Spleen (tissue), 11 donors: ENCODE measurements at regions not wholly inside any gene's neighbourhood (a gene's known extent, or its start where the extent isn't known, plus 50 kb on each side); places are given as distances from the start of the nearest gene placed in this dataset.

Experiments
- DNase-seq: peaks from one replicate; pipeline ENCODE4 v3.0.0-alpha.2; 2020
- H3K27ac ChIP-seq, 8 donors: fragments of 200-600 bp; sonication (generic) in 7 of 8; 1 replicate in 4 of 8; 2 replicates in 4 of 8; pipeline versions ENCODE4 v1.5.0 to v1.8.0; 2016 to 2021; ENCODE audit warnings: inconsistent platforms in 4 of 8, mild to moderate bottlenecking in 4 of 8, moderate library complexity in 1 of 8
- H3K27me3 ChIP-seq, 7 donors: fragments of 200-600 bp; sonication (generic) in 6 of 7; replicated peaks in 1 of 7; 1 replicate in 4 of 7; 2 replicates in 3 of 7; pipeline versions ENCODE4 v1.5.0 to v1.8.0; 2016 to 2021; ENCODE audit warnings: inconsistent platforms in 3 of 7, mild to moderate bottlenecking in 1 of 7
- H3K36me3 ChIP-seq, 6 donors: fragments of 200-600 bp; sonication (generic) in 5 of 6; 1 replicate in 4 of 6; 2 replicates in 2 of 6; pipeline versions ENCODE4 v1.5.0 to v1.8.0; 2016 to 2021; ENCODE audit warnings: inconsistent platforms in 2 of 6
- H3K4me1 ChIP-seq, 6 donors: fragments of 200-600 bp; sonication (generic) in 5 of 6; 1 replicate in 3 of 6; 2 replicates in 3 of 6; pipeline versions ENCODE4 v1.5.0 to v1.8.0; 2016 to 2021; ENCODE audit warnings: inconsistent platforms in 3 of 6
- H3K4me3 ChIP-seq, 8 donors: fragments of 200-600 bp; sonication (generic) in 7 of 8; 1 replicate in 4 of 8; 2 replicates in 4 of 8; pipeline versions ENCODE4 v1.5.0 to v1.8.0; 2016 to 2021; ENCODE audit warnings: inconsistent platforms in 4 of 8, mild to moderate bottlenecking in 4 of 8, moderate library complexity in 2 of 8
- H3K9me3 ChIP-seq, 8 donors: fragments of 200-600 bp; sonication (generic) in 7 of 8; 1 replicate in 4 of 8; 2 replicates in 4 of 8; pipeline versions ENCODE4 v1.5.0 to v1.8.0; 2016 to 2021; ENCODE audit warnings: inconsistent platforms in 4 of 8
- POLR2A ChIP-seq, 3 donors: fragments of 450-650 bp; IDR thresholded peaks; one replicate each; pipeline ENCODE4 v1.5.1; 2017; ENCODE audit warnings: antibody characterized with exemption in 3 of 3, mild to moderate bottlenecking in 1 of 3
- POLR2AphosphoS5 ChIP-seq, 3 donors: sonication (generic); formaldehyde crosslinking; IDR thresholded peaks; one replicate each; pipeline ENCODE4 v1.5.1; 2017; ENCODE audit warnings: antibody characterized with exemption in 3 of 3
- WGBS, 5 donors: extraction: QIAGEN DNeasy Blood & Tissue Kit in 3 of 5; methylation state at CpG; one replicate each; pipeline versions ENCODE4 v1.1.5 to v1.1.7; 2013 to 2018; 5-methylcytosine and 5-hydroxymethylcytosine counted together
- intact Hi-C: fragments of 100-400 bp; cut with DNase I; formaldehyde crosslinking; loops from one replicate; pipeline ENCODE4 v1.15.0; 2023; ENCODE audit warnings: low total_unique reads
- TF ChIP-seq, protein P1 (sequence below), 11 experiments: fragments of 200-600 bp in 7 of 11; fragments of 450-650 bp in 4 of 11; sonication (generic) in 4 of 11; IDR thresholded peaks in 8 of 11; conservative IDR thresholded peaks in 3 of 11; 1 replicate in 7 of 11; 2 replicates in 4 of 11; pipeline versions ENCODE4 v1.4.0 to v1.8.0; 2016 to 2021; ENCODE audit warnings: antibody characterized with exemption in 11 of 11, inconsistent platforms in 4 of 11, mild to moderate bottlenecking in 1 of 11
- donor health status: healthy with polysubstance abuse.
- donor health status: DM: no; HTN: no; CAD: no; lungs with moderate emphysema.
- donor health status: DM: no; HTN: no; CAD: no.
- donor health status: Bipolar disorder and iron deficiency.
- donor health status: healthy.
- donor health status: DM: no; HTN: no; CAD: no.
- donor health status: DM: yes; HTN: yes; CAD: no.

DNA sequence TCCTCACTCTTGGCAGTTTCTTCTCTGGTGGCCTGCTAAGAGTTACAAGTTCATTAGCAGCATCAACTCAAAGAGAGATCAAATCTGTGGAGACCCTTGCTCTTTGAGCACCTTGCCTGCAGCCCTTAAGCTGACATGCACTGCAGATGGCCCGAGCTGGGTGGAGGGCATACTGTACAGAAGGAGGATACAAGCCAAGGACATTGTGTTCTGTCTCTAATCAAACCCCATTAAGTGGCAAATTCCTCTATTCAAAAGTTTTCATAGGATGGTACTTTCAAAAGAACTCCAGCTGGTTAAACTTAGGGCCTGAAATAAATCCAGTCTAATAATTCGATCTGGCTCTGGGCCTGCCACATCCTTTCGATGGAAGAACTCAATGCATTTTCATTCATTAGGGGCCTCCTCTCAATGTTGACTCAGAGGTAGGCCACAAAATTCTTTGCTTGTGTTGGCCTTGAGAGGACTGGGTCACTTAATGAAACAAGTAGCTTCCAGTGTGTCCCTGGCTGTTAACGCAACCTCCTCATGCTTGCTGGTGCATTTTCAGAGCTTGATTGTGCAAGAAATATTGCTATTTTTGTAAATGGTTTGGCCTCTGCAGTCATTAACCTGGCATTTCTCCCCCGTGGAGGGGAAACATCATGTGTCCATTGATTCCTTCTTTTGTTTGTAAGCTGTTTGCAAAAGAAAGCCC lies 318.2 kb downstream of the NUAK1 start:
- Histone ChIP-seq H3K4me3 (no peak overlapping the region), H3K27me3 (peaks cover 0 to 6% (median 0%) of the 10 kb centered on the region in 7 donors), H3K36me3 (no peaks in the 10 kb centered on the region), H3K27ac (peak overlapping the region in 1 of 8 donors; percentile 9), H3K9me3 (no peaks in the 10 kb centered on the region), H3K4me1 (peaks cover 0 to 16% (median 7%) of the 10 kb centered on the region in 6 donors)
- 43 to 66% (median 55%) methylated on average over 5 of the region's 5 CpGs for WGBS, 5 donors
- intact Hi-C loops: no loop called here
- no peak for DNase-seq
- TF ChIP-seq POLR2A (IDR thresholded peaks at IDR 0.05) (no peak), POLR2AphosphoS5 (IDR thresholded peaks at IDR 0.05) (no peak)
- TF ChIP-seq, protein P1, sequence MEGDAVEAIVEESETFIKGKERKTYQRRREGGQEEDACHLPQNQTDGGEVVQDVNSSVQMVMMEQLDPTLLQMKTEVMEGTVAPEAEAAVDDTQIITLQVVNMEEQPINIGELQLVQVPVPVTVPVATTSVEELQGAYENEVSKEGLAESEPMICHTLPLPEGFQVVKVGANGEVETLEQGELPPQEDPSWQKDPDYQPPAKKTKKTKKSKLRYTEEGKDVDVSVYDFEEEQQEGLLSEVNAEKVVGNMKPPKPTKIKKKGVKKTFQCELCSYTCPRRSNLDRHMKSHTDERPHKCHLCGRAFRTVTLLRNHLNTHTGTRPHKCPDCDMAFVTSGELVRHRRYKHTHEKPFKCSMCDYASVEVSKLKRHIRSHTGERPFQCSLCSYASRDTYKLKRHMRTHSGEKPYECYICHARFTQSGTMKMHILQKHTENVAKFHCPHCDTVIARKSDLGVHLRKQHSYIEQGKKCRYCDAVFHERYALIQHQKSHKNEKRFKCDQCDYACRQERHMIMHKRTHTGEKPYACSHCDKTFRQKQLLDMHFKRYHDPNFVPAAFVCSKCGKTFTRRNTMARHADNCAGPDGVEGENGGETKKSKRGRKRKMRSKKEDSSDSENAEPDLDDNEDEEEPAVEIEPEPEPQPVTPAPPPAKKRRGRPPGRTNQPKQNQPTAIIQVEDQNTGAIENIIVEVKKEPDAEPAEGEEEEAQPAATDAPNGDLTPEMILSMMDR (IDR thresholded peaks at IDR 0.05 in 8 of 11, conservative IDR thresholded peaks at IDR 0.05 in 3 of 11): no peak

DNA sequence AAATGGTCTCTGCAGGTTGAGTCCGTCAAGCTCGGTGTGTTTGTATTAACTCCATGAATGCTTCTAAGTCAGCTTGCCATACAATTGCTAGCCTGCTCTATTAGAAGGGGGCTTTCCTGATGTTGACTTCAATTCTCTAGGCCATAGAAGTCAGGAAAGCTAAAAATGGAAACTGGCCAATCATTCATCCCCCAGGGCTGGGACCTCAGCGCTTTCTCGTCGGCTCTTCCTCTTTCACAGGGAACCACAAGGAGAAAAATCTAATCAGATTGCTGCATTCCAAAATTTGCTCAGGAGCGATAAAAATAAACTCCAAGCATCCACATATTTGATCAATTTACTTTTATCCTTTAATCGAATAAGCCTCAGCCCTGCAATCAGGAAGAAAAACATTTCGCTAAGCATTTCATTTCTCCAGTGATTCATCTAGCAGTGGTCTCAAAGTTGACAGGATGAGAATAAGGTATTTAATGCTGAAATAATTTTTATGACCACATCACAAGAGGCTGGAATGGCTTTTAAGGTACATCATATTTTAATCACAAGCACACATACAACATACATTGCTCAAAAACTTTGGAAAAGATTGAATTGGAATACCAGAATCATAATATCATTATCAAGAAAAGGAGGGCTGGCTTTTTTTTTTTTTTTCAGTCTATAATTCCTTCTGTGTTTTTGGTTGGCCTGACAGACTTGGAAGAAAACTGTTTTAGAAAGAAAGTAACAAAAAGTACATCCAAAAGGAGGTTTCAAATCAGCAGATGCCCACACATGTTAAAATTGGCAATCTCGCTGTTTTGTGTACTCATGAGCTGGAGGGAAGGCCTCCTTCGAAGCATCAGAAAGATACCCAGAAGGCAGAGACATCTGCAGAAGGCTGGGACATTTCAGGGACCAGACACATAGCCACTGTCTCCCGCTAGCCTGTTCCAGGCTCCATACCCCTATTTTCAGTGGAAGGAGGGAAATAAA lies 316.3 kb downstream of the NUAK1 start:
- no peak for DNase-seq
- intact Hi-C loops: no loop called here
- Histone ChIP-seq H3K4me1 (peaks cover 0 to 16% (median 7%) of the 10 kb centered on the region in 6 donors), H3K27ac (no peak overlapping the region), H3K9me3 (peaks cover 0 to 6% (median 0%) of the 10 kb centered on the region in 8 donors), H3K36me3 (no peaks in the 10 kb centered on the region), H3K4me3 (no peak overlapping the region), H3K27me3 (peaks cover 0 to 6% (median 0%) of the 10 kb centered on the region in 7 donors)
- TF ChIP-seq, protein P1 (IDR thresholded peaks at IDR 0.05 in 8 of 11, conservative IDR thresholded peaks at IDR 0.05 in 3 of 11): no peak
- TF ChIP-seq POLR2A (IDR thresholded peaks at IDR 0.05) (no peak), POLR2AphosphoS5 (IDR thresholded peaks at IDR 0.05) (no peak)
- 61 to 72% (median 66%) methylated on average over 11 of the region's 11 CpGs for WGBS, 5 donors

DNA sequence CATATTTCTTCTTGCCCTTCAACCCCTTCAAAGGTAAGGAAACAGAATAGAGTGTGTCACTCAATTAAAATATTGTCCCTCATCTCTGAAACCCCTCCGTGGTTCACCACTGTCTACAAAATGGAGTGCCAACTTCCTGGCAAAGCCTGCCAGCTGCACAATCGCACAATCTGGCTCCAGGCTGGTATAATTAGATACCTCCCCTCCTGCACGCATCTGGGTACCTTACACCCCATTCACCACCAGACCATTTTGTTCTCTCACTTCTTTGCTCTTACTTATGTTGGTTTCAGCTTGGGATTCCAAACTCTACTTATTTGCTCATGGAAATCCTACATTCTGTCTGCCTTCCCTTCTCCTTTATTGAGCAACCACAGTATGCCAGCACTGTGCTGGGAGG lies 314.9 kb downstream of the NUAK1 start:
- Histone ChIP-seq H3K9me3 (peaks cover 0 to 6% (median 0%) of the 10 kb centered on the region in 8 donors), H3K36me3 (no peaks in the 10 kb centered on the region), H3K4me1 (peaks cover 0 to 16% (median 7%) of the 10 kb centered on the region in 6 donors), H3K27ac (no peak overlapping the region), H3K4me3 (no peak overlapping the region), H3K27me3 (peaks cover 0 to 6% (median 0%) of the 10 kb centered on the region in 7 donors)
- intact Hi-C loops: no loop called here
- TF ChIP-seq, protein P1 (IDR thresholded peaks at IDR 0.05 in 8 of 11, conservative IDR thresholded peaks at IDR 0.05 in 3 of 11): no peak
- no peak for DNase-seq
- WGBS, 5 donors: 25 to 40% (median 36%) methylated on average over 3 of the region's 3 CpGs

DNA sequence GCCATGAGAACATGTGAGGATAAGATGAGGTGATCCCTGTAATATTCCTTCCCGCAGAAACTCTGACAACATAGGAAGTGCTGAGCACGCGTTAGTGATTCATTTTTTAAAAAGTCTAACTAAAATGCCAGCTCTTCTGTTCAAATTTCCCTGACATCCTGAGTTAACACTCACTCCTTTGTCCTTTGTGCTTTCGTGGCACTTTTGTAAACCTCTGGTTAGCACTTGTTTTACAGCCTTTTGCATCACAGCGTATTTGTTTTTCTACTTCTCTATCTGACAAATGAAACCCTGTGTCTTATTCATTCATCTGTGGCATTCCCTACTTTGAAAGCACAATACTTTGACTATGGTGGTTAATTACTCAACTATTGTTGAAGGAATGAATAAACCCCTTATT lies 313.6 kb downstream of the NUAK1 start:
- no peak overlapping the region for H3K4me3 ChIP-seq
- H3K9me3 ChIP-seq: peaks cover 0 to 6% (median 0%) of the 10 kb centered on the region in 8 donors
- 78 to 89% (median 84%) methylated on average over 5 of the region's 5 CpGs for WGBS, 5 donors
- intact Hi-C loops: no loop called here
- no peaks in the 10 kb centered on the region for H3K36me3 ChIP-seq
- DNase-seq: no peak
- TF ChIP-seq, protein P1 (IDR thresholded peaks at IDR 0.05 in 8 of 11, conservative IDR thresholded peaks at IDR 0.05 in 3 of 11): no peak
- TF ChIP-seq POLR2AphosphoS5 (IDR thresholded peaks at IDR 0.05): no peak
- no peak for TF ChIP-seq POLR2A (IDR thresholded peaks at IDR 0.05)
- peaks cover 0 to 11% (median 5%) of the 10 kb centered on the region in 6 donors for H3K4me1 ChIP-seq
- peaks cover 0 to 6% (median 0%) of the 10 kb centered on the region in 7 donors for H3K27me3 ChIP-seq
- no peak overlapping the region for H3K27ac ChIP-seq
